Right renal cortex interstitium (tissue), 3 donors: ENCODE measurements at regions not wholly inside any gene's neighbourhood (a gene's known extent, or its start where the extent isn't known, plus 50 kb on each side); places are given as distances from the start of the nearest gene placed in this dataset.

Source experiments
- DNase-seq, 3 donors: peaks; one replicate each; pipeline ENCODE4 v3.0.0-alpha.2; 2013; ENCODE audit warnings: low read depth in 3 of 3, low spot score in 2 of 3

GRCh38 chr5:23007762-23008161 lies 154.6 kb upstream of the CDH12 start:
- no peak for DNase-seq

- DNase-seq, result no peak
Measured at GRCh38 chr5:23007236-23007635, 154.1 kb upstream of the CDH12 start.

GRCh38 chr5:23001120-23001519 lies 148.0 kb upstream of the CDH12 start:
- no peak for DNase-seq

GRCh38 chr5:22998774-22999173 lies 145.6 kb upstream of the CDH12 start:
- no peak for DNase-seq

- DNase-seq, result no peak
Measured at GRCh38 chr5:22998362-22998761, 145.2 kb upstream of the CDH12 start.

GRCh38 chr5:22988937-22989336 lies 135.8 kb upstream of the CDH12 start:
- DNase-seq, result no peak

GRCh38 chr5:22986281-22986680 lies 133.1 kb upstream of the CDH12 start:
- DNase-seq, result no peak

GRCh38 chr5:22985446-22985845 lies 132.3 kb upstream of the CDH12 start:
- no peak for DNase-seq

- no peak for DNase-seq
Measured at GRCh38 chr5:22970956-22971618, 117.9 kb upstream of the CDH12 start.

GRCh38 chr5:22970491-22970890 lies 117.3 kb upstream of the CDH12 start:
- DNase-seq, result no peak

GRCh38 chr5:22968386-22968785 lies 115.2 kb upstream of the CDH12 start:
- no peak for DNase-seq

- no peak for DNase-seq
Measured at GRCh38 chr5:22965960-22966359, 112.8 kb upstream of the CDH12 start.

GRCh38 chr5:22964632-22965031 lies 111.5 kb upstream of the CDH12 start:
- DNase-seq, result no peak

GRCh38 chr5:22958462-22959262 lies 105.5 kb upstream of the CDH12 start:
- no peak for DNase-seq

GRCh38 chr5:22947921-22948320 lies 94.8 kb upstream of the CDH12 start:
- DNase-seq, result no peak

- no peak for DNase-seq
Measured at GRCh38 chr5:22938362-22938761, 85.2 kb upstream of the CDH12 start.

GRCh38 chr5:22928821-22929482 lies 75.8 kb upstream of the CDH12 start:
- no peak for DNase-seq

- no peak for DNase-seq
Measured at GRCh38 chr5:22926574-22926973, 73.4 kb upstream of the CDH12 start.

- no peak for DNase-seq
Measured at GRCh38 chr5:22918511-22918910, 65.4 kb upstream of the CDH12 start.

GRCh38 chr5:22916393-22916792 lies 63.2 kb upstream of the CDH12 start:
- DNase-seq, result no peak

- no peak for DNase-seq
Measured at GRCh38 chr5:22911019-22911418, 57.9 kb upstream of the CDH12 start.

GRCh38 chr5:22910523-22910922 lies 57.4 kb upstream of the CDH12 start:
- no peak for DNase-seq
